DMS53 treated with DMSO at 0.1 percent for 48 hours (cell line): ENCODE measurements at regions not wholly inside any gene's neighbourhood (a gene's known extent, or its start where the extent isn't known, plus 50 kb on each side); places are given as distances from the start of the nearest gene placed in this dataset.
A peak's percentile ranks its signal among the peaks of the same experiment; 100 is the strongest.
"Not testable (repeated sequence)": the region's sequence is repeated elsewhere in the genome, so short reads cannot be mapped to it uniquely, and the experiment has no call there.

ENCODE experiments used
- DNase-seq: peaks from one replicate; lab custom pipeline; 2025; ENCODE audit not compliant: unreplicated experiment; lab: John Stamatoyannopoulos, UW

DNA sequence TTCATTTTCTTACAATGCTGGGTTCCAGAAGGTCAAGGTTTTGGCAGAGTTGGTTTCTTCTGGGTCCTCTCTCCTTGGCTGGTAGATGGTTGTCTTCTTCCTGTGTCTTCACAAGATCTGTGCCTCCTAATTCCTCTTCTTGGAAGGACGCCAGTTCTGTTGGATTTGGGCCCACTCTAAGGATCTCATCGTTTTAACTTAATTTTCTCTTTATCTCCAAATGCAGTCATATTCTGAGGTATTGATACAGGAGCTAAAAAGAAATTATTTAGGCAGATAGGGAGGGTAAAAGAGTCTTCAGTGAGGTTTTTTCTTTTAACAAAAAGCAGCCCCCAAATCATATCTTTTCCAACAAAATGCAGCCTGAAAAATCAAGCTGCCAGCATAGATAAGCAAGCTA, 998.4 kb downstream of the SOCS6 start:
- no peak for DNase-seq

DNA sequence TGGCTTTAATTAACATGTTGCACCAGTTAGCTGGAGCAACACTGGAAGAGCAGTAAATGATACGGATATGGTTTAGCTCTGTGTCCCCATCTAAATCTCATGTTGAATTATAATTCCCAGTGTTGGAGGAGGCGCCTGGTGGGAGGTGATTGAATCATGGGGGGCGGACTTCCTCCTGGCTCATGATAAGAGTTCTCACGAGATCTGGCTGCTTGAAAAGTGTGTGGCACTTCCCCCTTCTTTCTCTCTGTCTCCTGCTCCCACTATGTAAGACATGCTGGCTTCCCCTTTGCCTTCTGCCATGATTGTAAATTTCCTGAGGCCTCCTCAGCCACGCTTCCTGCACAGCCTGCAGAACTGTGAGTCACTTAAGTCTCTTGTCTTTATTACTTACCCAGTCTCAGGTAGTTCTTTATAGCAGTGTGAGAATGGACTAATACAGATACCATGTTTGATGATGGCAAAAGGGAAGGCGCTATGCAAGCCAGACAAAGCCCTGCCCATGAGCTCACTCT, 963.6 kb downstream of the SOCS6 start:
- no peak for DNase-seq

DNA sequence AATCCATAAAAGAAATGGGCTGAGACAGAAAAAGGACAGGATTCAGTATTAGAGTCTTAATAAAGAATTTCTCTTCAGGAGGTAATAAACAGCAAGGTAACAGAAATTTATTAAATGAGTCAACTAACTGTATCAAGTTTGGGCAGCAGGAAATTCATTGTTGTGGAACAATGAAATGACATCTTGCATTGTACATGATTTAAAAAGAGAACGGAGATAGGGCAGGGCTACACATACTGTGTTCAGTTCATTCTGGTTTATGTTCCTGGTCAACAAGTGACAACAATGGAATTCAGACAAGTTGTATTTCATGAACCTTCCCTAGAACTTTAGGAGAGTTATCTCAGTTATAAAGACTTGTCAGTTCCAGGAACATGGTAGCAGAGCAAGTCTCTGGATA, 961.3 kb downstream of the SOCS6 start:
- DNase-seq, result no peak

DNA sequence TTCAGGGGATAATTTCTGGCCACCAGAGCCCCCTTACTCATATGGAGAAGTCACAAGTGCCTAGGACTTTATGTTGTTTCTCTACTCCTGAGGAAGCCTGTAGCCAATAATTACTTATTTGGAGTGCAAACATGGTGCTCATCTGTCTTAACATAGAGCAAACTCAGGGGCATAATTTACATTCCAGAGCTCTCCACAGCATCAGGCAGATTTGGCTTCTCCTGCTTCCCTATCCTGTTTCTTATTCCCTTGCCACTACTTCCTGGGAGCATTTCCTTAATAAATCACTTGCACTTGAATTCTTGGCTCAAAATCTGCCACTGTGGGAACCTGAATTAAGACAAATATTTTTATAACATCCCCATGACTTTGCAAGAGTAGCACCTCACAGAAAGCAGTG, 960.9 kb downstream of the SOCS6 start:
- DNase-seq, result no peak

DNA sequence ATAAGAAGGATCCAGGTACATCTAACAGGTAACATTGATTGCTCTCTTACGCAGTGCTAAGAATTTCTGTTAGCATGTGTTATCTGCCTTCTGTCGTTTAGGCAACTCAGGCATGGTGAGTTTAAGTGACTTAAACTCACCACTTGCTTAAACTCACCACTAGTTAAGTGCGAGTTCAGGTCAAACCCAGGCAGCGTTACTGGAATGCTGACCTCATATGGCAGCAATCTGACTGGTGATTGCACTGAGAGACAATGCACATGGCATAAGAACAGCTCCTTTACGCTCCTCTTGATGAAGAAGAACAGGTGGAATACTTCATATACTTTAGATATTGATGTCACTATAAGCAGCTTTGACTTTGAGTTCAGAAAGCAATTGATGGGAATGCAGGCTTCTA, 954.1 kb downstream of the SOCS6 start:
- DNase-seq, result no peak

DNA sequence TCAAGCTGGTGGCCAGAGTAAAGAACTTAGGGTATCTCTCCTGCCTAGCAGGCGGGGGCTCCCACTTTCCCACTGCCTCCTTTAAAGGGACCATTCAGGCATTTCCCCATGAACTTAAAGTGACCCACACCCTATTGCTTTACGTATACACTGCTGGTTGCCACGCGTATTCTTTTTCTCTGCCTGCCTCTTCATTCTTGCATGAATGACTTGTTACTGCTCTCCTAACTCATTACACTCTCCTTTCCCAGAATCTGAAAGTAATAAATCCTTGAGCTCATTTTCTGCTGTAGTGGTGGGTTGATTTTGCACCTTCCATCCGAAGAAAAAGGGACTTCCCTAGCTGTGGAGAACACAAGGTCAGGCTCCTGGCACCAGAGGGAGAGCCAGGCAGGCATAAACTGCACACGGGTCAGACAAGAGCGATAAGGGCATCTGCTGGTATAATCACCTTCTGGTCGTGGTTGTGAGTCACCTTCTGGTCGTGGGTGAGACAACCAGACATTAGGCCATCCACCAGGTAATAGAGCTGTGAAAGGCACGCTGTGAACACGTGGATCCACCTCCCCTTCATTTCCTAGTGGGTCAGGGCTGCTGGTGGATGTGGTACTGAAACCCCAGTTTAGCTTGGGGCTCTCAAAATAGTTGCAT, 950.3 kb downstream of the SOCS6 start:
- peak; percentile 37 for DNase-seq

DNA sequence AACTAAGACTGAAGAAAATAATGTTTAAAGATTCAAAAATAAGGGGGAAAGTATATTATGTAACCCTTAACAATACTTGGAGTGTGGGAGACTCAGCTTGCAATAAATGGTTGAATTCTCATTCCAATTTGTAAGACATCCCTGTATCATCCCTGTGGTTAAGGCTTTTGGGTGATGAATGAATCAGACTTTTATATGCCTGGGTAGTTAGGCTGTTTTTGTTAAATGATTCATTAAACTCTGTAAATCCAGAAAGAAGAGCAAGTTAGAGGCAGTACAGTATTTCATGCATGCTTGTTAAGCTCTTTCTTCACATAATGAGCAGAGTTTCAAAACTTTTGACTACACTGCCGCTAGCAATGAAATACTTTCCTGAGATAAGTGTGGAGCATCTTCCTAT, 948.8 kb downstream of the SOCS6 start:
- no peak for DNase-seq

DNA sequence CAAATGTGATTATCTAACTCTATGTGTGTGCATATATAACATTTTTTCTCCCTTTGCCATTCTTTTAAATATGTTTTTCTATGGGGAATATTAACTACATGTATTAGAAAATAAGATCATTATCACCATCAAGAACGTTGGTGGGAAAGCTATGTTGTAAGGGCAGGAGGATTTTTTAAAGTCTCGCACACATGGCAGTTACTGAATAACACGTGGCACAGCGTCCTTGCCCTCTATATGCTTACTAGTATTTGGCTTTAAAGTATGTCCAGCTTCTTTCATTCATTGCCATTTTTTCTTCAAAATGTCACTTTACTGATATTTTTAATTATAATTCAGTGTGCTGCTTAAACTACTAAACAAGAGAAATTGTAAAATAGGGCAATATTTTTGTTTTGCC, 944.3 kb downstream of the SOCS6 start:
- no peak for DNase-seq

DNA sequence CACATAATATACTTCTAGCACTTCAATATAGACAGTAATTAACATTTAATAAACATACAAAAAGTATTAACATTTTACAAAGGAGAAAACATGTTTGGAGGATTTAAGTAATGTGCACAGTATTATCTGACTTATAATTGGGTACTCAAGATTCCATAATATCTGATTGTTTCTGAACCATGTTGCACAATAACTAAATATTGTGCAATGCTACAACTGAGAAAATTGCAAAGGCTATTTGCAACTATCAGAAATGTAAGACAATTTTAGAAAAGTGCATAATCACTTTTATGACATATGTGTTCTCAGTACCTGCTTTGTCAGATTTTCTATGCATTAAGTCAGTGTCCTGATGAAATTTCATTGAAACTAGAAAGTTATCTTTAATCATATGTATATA, 934.6 kb downstream of the SOCS6 start:
- no peak for DNase-seq

DNA sequence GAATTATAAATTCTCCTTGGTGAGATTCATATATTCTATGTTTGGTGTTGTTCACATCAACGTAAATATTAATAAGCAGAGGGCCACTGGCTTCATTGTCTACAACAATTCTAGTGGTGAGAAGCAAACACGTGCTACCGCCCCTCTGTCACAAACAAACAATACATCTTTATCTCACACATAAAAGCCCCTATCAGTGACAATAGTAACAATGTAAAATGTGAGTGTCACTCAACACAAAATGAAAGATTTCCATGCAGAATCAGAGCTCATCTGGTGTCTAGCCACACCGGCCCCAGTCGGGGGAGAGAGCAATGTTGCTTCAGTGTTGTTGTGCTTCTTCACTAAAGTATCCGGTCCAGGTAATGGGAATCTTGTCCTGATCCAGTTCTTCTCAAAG, 932.6 kb downstream of the SOCS6 start:
- no peak for DNase-seq

DNA sequence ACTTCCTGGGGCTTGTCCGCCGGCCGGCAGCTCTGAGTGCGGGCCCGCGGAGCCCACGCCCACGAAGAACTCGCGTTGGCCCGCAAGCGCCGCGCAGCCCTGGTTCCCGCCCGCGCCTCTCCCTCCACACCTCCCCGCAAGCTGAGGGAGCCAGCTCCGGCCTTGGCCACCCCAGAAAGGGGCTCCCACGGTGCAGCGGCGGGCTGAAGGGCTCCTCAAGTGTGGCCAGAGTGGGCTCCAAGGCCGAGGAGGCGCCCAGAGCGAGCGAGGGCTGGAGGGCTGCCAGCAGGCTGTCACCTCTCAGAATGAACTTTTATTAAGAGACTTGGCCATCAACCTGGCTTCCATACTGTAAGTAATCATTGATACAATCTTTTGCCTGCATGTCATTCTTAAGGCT, 923.9 kb downstream of the SOCS6 start:
- DNase-seq, result not testable (repeated sequence)

DNA sequence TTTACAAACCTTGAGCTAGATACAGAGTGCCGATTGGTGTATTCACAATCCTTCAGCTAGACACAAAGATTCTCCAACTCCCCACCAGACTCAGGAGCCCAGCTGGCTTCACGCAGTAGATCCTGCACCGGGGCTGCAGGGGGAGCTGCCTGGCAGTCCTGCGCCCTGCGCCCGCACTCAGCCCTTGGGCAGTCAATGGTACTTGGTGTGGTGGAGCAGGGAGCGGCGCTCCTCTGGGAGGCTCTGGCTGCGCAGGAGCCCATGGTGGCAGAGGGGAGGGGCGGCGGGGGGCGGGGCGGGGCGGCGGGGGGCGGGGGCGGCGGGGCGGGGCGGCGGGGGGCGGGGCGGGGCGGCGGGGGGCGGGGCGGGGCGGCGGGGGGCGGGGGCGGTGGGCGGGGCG, 923.4 kb downstream of the SOCS6 start:
- DNase-seq, result no peak

DNA sequence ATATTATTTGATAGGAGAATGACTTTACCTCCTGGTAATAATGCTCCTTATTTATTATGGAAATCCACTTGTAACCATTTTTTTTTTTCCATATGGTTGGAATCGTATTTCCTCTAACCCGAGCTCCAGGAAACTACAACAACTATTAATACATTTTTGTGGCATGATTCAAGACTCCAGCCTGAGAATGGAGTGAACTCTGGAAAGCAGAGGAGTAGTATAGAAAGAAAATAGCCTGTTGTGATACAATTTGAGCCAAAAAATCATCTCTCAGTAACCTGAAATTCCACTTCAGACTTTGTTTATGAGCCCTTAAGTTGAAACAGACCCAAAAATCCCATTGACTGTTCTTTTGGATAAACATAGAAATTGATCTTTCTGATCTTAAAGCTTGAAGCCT, 921.1 kb downstream of the SOCS6 start:
- DNase-seq, result no peak

DNA sequence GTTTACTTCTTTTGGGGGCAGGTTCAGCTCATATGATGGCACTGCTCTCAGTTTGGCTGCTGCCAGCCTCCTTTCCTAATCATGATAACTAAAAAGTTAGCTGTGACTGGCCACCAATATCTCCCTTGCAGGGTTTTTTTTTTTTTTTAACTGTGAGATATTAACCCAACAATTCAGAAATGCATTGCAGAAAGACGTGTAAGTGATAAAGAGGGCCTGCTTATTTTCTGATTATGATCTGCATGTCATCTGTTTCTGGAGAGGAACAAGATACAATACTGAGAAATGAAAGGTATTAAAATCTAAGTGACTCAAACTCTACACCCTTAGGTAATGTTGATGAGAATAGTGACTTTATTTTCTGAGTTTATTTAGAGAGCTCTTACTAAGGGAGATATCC, 905.6 kb downstream of the SOCS6 start:
- no peak for DNase-seq

DNA sequence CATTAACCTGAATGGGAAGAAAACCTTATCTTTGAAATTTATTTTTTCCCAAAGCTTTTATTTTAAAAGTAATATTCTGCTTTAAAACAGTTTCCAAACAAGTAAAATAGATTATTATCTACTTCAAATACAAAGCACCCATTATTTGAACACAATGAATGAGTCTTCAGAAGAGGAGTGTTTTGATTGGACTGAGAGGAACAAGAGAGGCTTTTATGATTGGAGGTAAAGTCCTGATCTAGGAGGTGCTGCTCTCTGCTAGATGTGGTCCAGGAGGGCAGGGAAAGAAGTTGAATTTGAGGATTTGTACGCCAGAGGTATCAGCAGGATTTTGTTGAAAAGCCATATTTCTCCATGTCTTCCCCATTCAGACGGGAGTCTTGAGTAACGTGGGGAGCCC, 900.7 kb downstream of the SOCS6 start:
- DNase-seq, result no peak

DNA sequence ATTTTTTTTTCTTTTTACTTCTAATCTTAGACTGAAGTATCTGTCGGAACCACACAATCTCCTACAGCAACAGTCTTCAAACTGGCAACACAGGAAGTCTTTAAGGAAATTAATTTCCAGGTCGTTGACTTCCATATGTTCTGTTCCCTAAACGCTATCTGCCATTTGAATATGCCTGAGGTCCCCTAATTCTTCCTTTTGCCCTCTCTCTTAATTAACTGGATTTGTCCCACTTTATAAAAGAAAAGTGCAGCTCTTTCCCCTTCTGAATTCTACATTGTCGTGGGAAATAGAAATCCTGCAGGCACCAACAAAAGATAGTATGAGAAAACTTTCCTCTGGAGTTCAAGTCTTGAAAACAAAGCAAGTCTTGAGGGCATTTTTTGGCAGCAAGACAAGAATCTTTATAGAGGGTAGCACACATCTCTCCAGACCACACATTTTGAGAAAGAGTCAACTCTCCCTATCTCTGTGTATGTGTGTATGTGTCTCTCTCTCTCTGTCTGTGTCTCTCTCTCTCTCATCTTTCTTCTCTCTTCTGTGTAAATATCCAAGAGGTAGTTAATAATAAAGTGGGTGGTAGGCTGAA, 879.8 kb downstream of the SOCS6 start:
- no peak for DNase-seq

DNA sequence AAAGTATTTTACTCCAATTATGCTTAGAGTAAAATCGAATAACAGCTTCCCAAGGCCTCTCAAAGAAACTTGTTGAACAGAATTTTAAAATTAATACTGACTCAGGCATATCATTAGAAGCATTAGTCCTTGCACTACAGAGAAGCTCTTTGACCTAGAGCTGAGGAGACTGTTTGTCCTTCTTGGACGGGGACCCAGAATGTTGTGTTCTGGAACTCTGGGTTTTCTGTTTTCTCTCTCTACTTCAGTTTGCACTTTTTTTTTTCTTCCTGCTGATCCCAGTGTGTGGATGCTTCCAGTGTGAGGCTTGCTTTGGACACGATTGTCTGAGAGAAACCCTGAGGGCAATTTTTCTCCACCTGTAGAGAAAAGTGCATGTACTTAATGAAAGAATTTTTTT, 847.6 kb downstream of the SOCS6 start:
- no peak for DNase-seq

DNA sequence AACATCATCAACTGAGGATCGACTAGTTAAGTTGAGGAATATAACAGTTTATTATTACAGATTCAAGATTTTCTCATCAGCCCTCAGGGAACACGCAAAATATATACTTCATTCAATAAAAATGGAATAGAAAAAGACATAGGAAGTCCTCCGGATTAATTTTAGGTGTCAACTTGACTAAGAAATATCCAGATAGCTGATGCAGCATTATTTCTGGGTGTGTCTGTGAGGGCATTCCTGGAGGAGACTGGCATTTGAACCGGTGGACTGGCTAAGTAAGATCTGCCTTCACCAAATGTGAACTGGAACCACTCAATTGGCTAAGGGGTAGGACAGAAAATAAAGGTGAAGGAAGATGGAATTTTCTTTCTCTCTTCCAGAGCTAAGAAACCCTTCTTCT, 845.3 kb downstream of the SOCS6 start:
- no peak for DNase-seq

DNA sequence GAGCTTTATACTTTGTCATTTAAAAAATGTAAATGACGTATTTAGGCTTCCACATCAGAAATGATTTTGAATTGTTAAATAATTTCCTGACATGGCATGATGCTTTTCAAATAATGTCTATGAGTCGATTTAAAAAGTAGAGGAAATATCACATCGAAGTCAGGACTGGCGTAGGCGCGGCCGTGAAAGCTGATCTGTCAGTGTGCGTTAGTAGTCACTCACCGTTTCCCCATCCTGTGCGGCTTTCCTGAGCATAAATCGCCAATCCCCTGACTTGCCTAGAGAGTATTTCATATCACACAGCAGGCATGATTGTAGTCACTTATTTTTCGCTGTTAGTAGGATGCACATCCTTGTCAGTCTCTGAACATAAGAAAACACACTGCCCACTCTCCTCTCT, 843.1 kb downstream of the SOCS6 start:
- DNase-seq, result no peak

DNA sequence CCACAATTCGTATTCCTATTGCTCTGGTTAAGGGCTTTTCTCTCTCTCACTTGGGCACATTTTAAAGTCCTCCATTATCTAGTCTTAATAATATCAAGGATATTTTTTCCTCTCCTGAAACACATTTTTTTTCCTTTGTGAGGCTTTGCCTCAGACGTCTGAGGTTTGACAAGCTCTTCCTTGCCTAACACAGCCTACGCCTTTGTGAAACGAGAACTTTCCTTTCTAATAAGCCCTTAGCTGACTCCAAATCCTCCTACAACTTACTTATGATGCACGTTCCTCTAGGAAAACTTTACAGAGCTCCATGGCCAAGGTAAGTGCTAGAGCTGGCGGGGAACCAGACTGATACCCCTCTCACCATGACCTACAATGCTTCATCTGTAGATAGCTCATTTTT, 841.5 kb downstream of the SOCS6 start:
- DNase-seq, result peak; percentile 86

DNA sequence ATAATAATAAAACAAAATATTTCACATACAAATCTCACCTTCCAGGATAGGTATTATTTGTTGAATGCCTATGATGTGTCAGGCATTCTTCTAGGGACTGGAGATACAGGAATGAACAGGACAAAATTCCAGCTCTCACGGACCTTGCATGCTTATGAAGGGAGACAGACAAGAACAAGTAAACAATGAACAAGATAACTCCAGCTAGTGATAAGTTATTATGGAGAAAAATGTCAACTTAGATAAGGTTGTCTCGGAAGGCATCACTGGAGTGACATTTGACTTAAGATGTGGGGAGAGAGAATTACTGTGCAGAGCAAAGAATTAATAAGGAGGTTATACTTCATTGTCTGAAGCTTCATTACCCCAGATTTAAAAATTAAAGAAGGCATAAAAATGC, 836.7 kb downstream of the SOCS6 start:
- no peak for DNase-seq

DNA sequence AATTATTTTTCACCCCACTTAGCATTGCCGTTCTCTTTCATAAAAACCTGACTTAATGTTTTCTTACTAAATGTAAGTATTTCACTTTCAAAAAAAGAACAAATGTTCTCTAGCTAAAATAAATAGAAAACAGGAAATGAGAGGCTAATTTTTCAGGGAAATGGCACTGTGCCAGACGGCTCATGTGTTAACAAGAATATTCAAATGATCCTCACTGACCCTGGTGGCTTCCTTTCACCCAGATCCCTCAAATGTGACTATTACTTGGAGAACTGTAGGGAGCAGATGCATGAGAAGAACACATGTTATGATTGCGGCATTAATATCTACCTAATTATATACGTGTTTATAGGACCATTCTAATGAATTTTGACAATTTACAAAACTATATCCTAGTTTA, 827.7 kb downstream of the SOCS6 start:
- DNase-seq, result peak; percentile 24

DNA sequence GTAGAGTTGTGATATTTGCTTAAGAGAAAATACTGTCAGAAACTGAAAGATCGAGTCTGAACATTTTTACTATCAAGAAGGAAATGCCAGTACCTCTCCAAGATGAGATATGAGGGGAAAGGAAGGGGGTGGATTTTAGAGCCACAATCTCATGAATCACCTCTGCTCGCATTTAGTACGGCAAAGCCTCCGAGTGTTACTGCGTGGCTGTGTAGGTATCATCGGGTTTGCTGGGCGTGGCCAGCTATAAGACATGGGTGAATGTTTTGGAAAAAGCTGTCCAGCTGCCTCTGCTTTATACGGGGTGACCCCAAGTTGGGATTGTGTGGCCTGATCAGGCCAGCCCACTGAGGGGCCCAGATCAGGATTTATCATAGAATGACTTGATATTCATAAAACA, 826.4 kb downstream of the SOCS6 start:
- peak; percentile 91 for DNase-seq
